Upper lobe of left lung (tissue), 4 donors: ENCODE measurements at regions not wholly inside any gene's neighbourhood (a gene's known extent, or its start where the extent isn't known, plus 50 kb on each side); places are given as distances from the start of the nearest gene placed in this dataset.

Source experiments
- CTCF ChIP-seq, 6 experiments: fragments of 450-650 bp in 4 of 6; fragments of 200-600 bp in 2 of 6; sonication (generic) in 2 of 6; IDR thresholded peaks; one replicate each; pipeline ENCODE4 v1.5.1; 2016 to 2019; ENCODE audit warnings: antibody characterized with exemption in 6 of 6
- EP300 ChIP-seq, 4 donors: sonication (generic); formaldehyde crosslinking; IDR thresholded peaks; one replicate each; pipeline ENCODE4 v1.5.1; 2017; ENCODE audit warnings: antibody characterized with exemption in 4 of 4, control low read depth in 2 of 4
- POLR2A ChIP-seq, 4 donors: fragments of 450-650 bp; IDR thresholded peaks; one replicate each; pipeline ENCODE4 v1.5.1; 2016 to 2017; ENCODE audit warnings: antibody characterized with exemption in 4 of 4, mild to moderate bottlenecking in 2 of 4

DNA sequence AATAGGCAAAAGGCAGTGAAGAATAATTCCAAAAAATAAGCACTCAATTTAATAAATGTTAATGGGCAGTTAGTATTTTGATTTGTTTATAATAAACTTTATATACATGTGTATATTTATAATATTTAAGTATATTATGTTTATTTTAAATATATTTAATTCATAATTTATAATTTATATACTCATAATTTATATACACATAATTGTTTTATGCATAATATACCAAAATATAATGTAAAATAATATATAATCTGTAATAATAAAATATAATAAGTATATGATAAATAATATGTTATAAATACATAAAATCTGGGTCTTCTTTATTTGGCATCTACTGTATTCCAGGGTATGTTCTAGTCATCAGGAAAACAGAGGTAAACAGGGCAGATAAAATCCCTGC lies 100.2 kb upstream of the ARID2 start:
- TF ChIP-seq EP300 (IDR thresholded peaks at IDR 0.05) (no peak), CTCF (IDR thresholded peaks at IDR 0.05) (no peak), POLR2A (IDR thresholded peaks at IDR 0.05) (no peak)
